H1 (cell line): ENCODE measurements at regions not wholly inside any gene's neighbourhood (a gene's known extent, or its start where the extent isn't known, plus 50 kb on each side); places are given as distances from the start of the nearest gene placed in this dataset.

Experiments
- CTCF ChIA-PET: fragments of 300-600 bp; sonication (Branson Sonifier 250); formaldehyde crosslinking; loops from one replicate; lab custom pipeline; 2021; ENCODE audit not compliant: partially characterized antibody; lab: Charles Lee
- POLR2A ChIA-PET: fragments of 300-600 bp; sonication (Branson Sonifier 250); formaldehyde crosslinking; loops from one replicate; lab custom pipeline; 2021; ENCODE audit warnings: inconsistent platforms; ENCODE audit not compliant: partially characterized antibody; lab: Charles Lee
- DNase-seq, 2 experiments: peaks; one replicate each; pipeline versions ENCODE4 v3.0.0 to v3.0.0-alpha.2; 2010 to 2022; ENCODE audit warnings: low spot score in 2 of 2, low read depth in 1 of 2, mixed read lengths in 1 of 2
- FAIRE-seq: peaks from 2 replicates; lab custom pipeline; 2011; peaks lifted over from hg19 to GRCh38; lab: Jason Lieb, UNC
- H2AFZ ChIP-seq: 2 replicates; pipeline ENCODE4 v1.8.1; 2012; ENCODE audit warnings: low read length, inconsistent platforms
- H2AK5ac ChIP-seq: 2 replicates; pipeline ENCODE4 v1.6.1; 2013; ENCODE audit warnings: low read depth, low read length
- H2BK120ac ChIP-seq: replicated peaks from 2 replicates; pipeline ENCODE3; 2013; ENCODE audit warnings: low read depth, low read length, inconsistent platforms
- H2BK12ac ChIP-seq: 2 replicates; pipeline ENCODE4 v1.6.1; 2013; ENCODE audit warnings: low read depth, low read length
- H2BK15ac ChIP-seq: 2 replicates; pipeline ENCODE4 v1.6.1; 2013; ENCODE audit warnings: low read length
- H2BK20ac ChIP-seq: 2 replicates; pipeline ENCODE4 v1.6.1; 2013; ENCODE audit warnings: low read length
- H2BK5ac ChIP-seq: 2 replicates; pipeline ENCODE4 v1.6.1; 2013; ENCODE audit warnings: low read depth, low read length
- H3K14ac ChIP-seq: 2 replicates; pipeline ENCODE4 v1.6.1; 2013; ENCODE audit warnings: inconsistent platforms; ENCODE audit not compliant: insufficient read length
- H3K18ac ChIP-seq: 2 replicates; pipeline ENCODE4 v1.6.1; 2013; ENCODE audit warnings: low read length; ENCODE audit errors: extremely low read depth
- H3K23ac ChIP-seq: 2 replicates; pipeline ENCODE4 v1.6.1; 2013; ENCODE audit warnings: inconsistent platforms; ENCODE audit not compliant: insufficient read length
- H3K23me2 ChIP-seq: 2 replicates; pipeline ENCODE4 v1.6.1; 2013; ENCODE audit warnings: low read depth, low read length
- H3K27ac ChIP-seq: 2 replicates; pipeline ENCODE4 v1.6.1; 2011; ENCODE audit warnings: low read depth, low read length, inconsistent platforms
- H3K27me3 ChIP-seq, 4 experiments: replicated peaks in 1 of 4; 1 replicate in 1 of 4; 2 replicates in 3 of 4; pipeline versions ENCODE4 v1.6.1 to v1.8.1; 2011 to 2013; ENCODE audit warnings: low read length in 3 of 4, mild to moderate bottlenecking in 3 of 4, inconsistent platforms in 2 of 4, mixed read lengths in 2 of 4, moderate library complexity in 1 of 4; ENCODE audit not compliant: control insufficient read depth in 3 of 4, insufficient read depth in 3 of 4; ENCODE audit errors: extremely low read depth in 1 of 4
- H3K36me3 ChIP-seq, 4 experiments: 2 replicates each; pipeline versions ENCODE4 v1.6.1 to v1.8.1; 2011 to 2013; ENCODE audit warnings: mild to moderate bottlenecking in 4 of 4, low read length in 3 of 4, moderate library complexity in 2 of 4, control low read depth in 1 of 4, inconsistent platforms in 1 of 4; ENCODE audit not compliant: insufficient read depth in 4 of 4, control insufficient read depth in 2 of 4
- H3K4ac ChIP-seq: replicated peaks from 2 replicates; pipeline ENCODE3; 2013; ENCODE audit warnings: low read length, low read depth, mixed read lengths, inconsistent platforms; ENCODE audit not compliant: insufficient read length
- H3K4me1 ChIP-seq, 4 experiments: replicated peaks in 1 of 4; 1 replicate in 1 of 4; 2 replicates in 3 of 4; pipeline versions ENCODE4 v1.6.1 to v1.8.1; 2011 to 2013; ENCODE audit warnings: low read length in 3 of 4, inconsistent platforms in 2 of 4, mixed read lengths in 1 of 4; ENCODE audit not compliant: insufficient read depth in 4 of 4, control insufficient read depth in 3 of 4
- H3K4me2 ChIP-seq, 2 experiments: 2 replicates each; pipeline versions ENCODE4 v1.6.1 to v1.8.1; 2011 to 2013; ENCODE audit warnings: low read depth in 2 of 2, low read length in 2 of 2, control low read depth in 1 of 2, inconsistent platforms in 1 of 2, mild to moderate bottlenecking in 1 of 2; ENCODE audit not compliant: insufficient read depth in 1 of 2
- H3K4me3 ChIP-seq, 4 experiments: fragments of 200-600, 300-600 bp in 1 of 4; sonication (generic), shearing (Covaris generic), sonication (Bioruptor Twin) in 1 of 4; 2 replicates each; pipeline versions ENCODE4 v1.5.1 to v1.8.1; 2011 to 2016; ENCODE audit warnings: low read length in 4 of 4, low read depth in 3 of 4, control low read depth in 2 of 4, inconsistent platforms in 2 of 4, mild to moderate bottlenecking in 2 of 4, mixed read lengths in 1 of 4, moderate library complexity in 1 of 4; ENCODE audit not compliant: insufficient read depth in 2 of 4; ENCODE audit errors: extremely low read depth in 1 of 4
- H3K56ac ChIP-seq: replicated peaks from 2 replicates; pipeline ENCODE3; 2013; ENCODE audit warnings: low read depth, mild to moderate bottlenecking, mixed read lengths, low read length, inconsistent platforms; ENCODE audit not compliant: insufficient read length
- H3K79me1 ChIP-seq: 2 replicates; pipeline ENCODE4 v1.6.1; 2013; ENCODE audit warnings: low read depth, low read length, control low read depth
- H3K79me2 ChIP-seq, 2 experiments: 2 replicates each; pipeline versions ENCODE4 v1.6.1 to v1.8.1; 2012 to 2013; ENCODE audit warnings: low read length in 2 of 2, mild to moderate bottlenecking in 2 of 2, inconsistent platforms in 1 of 2; ENCODE audit not compliant: insufficient read depth in 2 of 2, control insufficient read depth in 1 of 2
- H3K9ac ChIP-seq, 4 experiments: replicated peaks in 1 of 4; 1 replicate in 1 of 4; 2 replicates in 3 of 4; pipeline versions ENCODE4 v1.6.1 to v1.8.1; 2011 to 2013; ENCODE audit warnings: low read depth in 3 of 4, low read length in 3 of 4, control low read depth in 2 of 4, mild to moderate bottlenecking in 2 of 4, moderate library complexity in 2 of 4, inconsistent platforms in 1 of 4; ENCODE audit errors: extremely low read depth in 1 of 4
- H3K9me3 ChIP-seq, 2 experiments: 2 replicates each; pipeline versions ENCODE4 v1.6.1 to v1.8.1; 2012 to 2013; ENCODE audit warnings: mild to moderate bottlenecking in 2 of 2, moderate library complexity in 2 of 2, control low read depth in 1 of 2, inconsistent platforms in 1 of 2, low read depth in 1 of 2, low read length in 1 of 2, mixed read lengths in 1 of 2; ENCODE audit not compliant: insufficient read depth in 2 of 2
- H4K20me1 ChIP-seq, 2 experiments: replicated peaks in 1 of 2; 2 replicates each; pipeline versions ENCODE3 to v1.8.1; 2011 to 2013; ENCODE audit warnings: inconsistent platforms in 2 of 2, low read length in 2 of 2, mild to moderate bottlenecking in 1 of 2; ENCODE audit not compliant: insufficient read depth in 2 of 2, control insufficient read depth in 1 of 2
- H4K5ac ChIP-seq: 2 replicates; pipeline ENCODE4 v1.6.1; 2013; ENCODE audit warnings: low read length, low read depth, mixed read lengths, inconsistent platforms; ENCODE audit not compliant: insufficient read length
- H4K8ac ChIP-seq: 2 replicates; pipeline ENCODE4 v1.8.0; 2013; ENCODE audit warnings: mild to moderate bottlenecking, moderate library complexity, low read length, inconsistent platforms; ENCODE audit not compliant: insufficient read depth; ENCODE audit errors: extremely low read depth
- H4K91ac ChIP-seq: replicated peaks from 2 replicates; pipeline ENCODE3; 2013; ENCODE audit warnings: low read length, mixed read lengths, inconsistent platforms; ENCODE audit not compliant: insufficient read length
- ASH2L ChIP-seq: fragments of 200-600, 300-600 bp; sonication (generic); IDR thresholded peaks from one replicate; pipeline ENCODE4 v1.7.1; 2017; ENCODE audit warnings: low read length
- BACH1 ChIP-seq: IDR thresholded peaks from 2 replicates; pipeline ENCODE4 v1.6.1; 2012; ENCODE audit warnings: low read length, improper control_type of control experiment
- CBX8 ChIP-seq: fragments of 300-800, 300-1000 bp; sonication (generic); IDR thresholded peaks from 2 replicates; pipeline ENCODE4 v1.7.1; 2016; ENCODE audit warnings: low read depth, low read length, borderline replicate concordance
- CHD1 ChIP-seq: IDR thresholded peaks from 2 replicates; pipeline ENCODE4 v1.6.1; 2012; ENCODE audit warnings: low read depth, low read length, improper control_type of control experiment
- JUN ChIP-seq: IDR thresholded peaks from 2 replicates; pipeline ENCODE4 v1.6.1; 2011; ENCODE audit warnings: low read depth, mild to moderate bottlenecking, improper control_type of control experiment, low read length
- KDM5A ChIP-seq: fragments of 200-600 bp; IDR thresholded peaks from 2 replicates; pipeline ENCODE4 v1.7.1; 2012; ENCODE audit warnings: mild to moderate bottlenecking, low read length, inconsistent platforms, mixed read lengths
- NRF1 ChIP-seq: IDR thresholded peaks from 2 replicates; pipeline ENCODE4 v1.6.1; 2011; ENCODE audit warnings: mild to moderate bottlenecking, low read depth, low read length, improper control_type of control experiment
- POU5F1 ChIP-seq: IDR thresholded peaks from 2 replicates; pipeline ENCODE4 v1.6.1; 2011; ENCODE audit warnings: low read depth, mild to moderate bottlenecking, low read length, moderate library complexity
- RFX5 ChIP-seq: IDR thresholded peaks from 2 replicates; pipeline ENCODE4 v1.6.1; 2011; ENCODE audit warnings: low read depth, low read length, improper control_type of control experiment, borderline replicate concordance
- RNF2 ChIP-seq: fragments of 200-900, 300-1000 bp; sonication (generic); IDR thresholded peaks from 2 replicates; pipeline ENCODE4 v1.7.1; 2016; ENCODE audit warnings: borderline replicate concordance, low read depth, mild to moderate bottlenecking, antibody characterized with exemption, low read length; ENCODE audit not compliant: poor library complexity, severe bottlenecking; ENCODE audit errors: missing control alignments
- SIN3A ChIP-seq, 2 experiments: IDR thresholded peaks in 1 of 2; conservative IDR thresholded peaks in 1 of 2; 2 replicates each; pipeline ENCODE4 v1.6.1; 2011 to 2012; ENCODE audit warnings: low read length in 2 of 2, improper control_type of control experiment in 1 of 2, low read depth in 1 of 2, mild to moderate bottlenecking in 1 of 2
- SRF ChIP-seq: IDR thresholded peaks from 2 replicates; pipeline ENCODE4 v1.6.1; 2011; ENCODE audit warnings: mild to moderate bottlenecking, low read depth, low read length, moderate library complexity
- TAF1 ChIP-seq: IDR thresholded peaks from 2 replicates; pipeline ENCODE4 v1.6.1; 2011; ENCODE audit warnings: mild to moderate bottlenecking, low read depth, low read length
- TBP ChIP-seq: IDR thresholded peaks from 2 replicates; pipeline ENCODE4 v1.6.1; 2011; ENCODE audit warnings: low read depth, low read length, improper control_type of control experiment
- WGBS, 2 experiments: shearing (Covaris generic) in 1 of 2; methylation state at CpG; one replicate each; pipeline versions ENCODE4 v1.1.6 to v1.1.7; 2013 to 2015; ENCODE audit warnings: low lambda C conversion rate in 2 of 2, mixed read lengths in 2 of 2, inconsistent platforms in 1 of 2, low coverage in 1 of 2, missing lambda C conversion rate in 1 of 2; ENCODE audit not compliant: insufficient replicate concordance in 2 of 2, insufficient coverage in 1 of 2, insufficient read length in 1 of 2; ENCODE audit errors: extremely low coverage in 1 of 2, missing lambda C conversion rate in 1 of 2; 5-methylcytosine and 5-hydroxymethylcytosine counted together
- TF ChIP-seq, protein P1 (sequence below): IDR thresholded peaks from 2 replicates; pipeline ENCODE4 v1.6.1; 2012; ENCODE audit warnings: inconsistent platforms

DNA sequence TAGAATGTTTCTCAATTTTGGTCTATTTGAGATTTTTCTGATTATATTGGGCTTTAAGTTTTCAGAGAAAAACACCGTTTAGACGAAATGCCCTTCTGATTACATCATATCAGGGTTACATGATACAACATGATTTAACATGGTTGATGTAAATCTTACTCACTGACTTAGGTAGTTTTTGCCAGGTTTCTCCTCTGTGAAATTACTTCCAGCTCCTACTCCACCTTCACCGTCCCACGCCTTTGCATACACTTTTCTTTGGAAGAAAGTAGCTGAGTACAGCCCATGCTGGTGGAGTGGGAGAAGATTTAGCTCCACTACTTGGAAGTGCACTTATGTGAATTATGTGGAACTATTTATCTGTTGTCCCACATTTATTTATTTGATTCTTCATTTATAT, 433.2 kb upstream of the KLHL1 start:
- no peak for FAIRE-seq
- no peaks in the 10 kb centered on the region for H3K4me1 ChIP-seq
- DNase-seq, result no peak
- H3K27ac ChIP-seq, result no peak overlapping the region
- H4K20me1 ChIP-seq, result no peaks in the 10 kb centered on the region
- H2BK120ac ChIP-seq, result no peak overlapping the region
- WGBS, 2 experiments, result 93% methylated on average over 4 of the region's 4 CpGs; no CpG with 5 or more reads in 1 of the 2 experiments
- no peak overlapping the region for H3K23ac ChIP-seq
- H2AK5ac ChIP-seq, result no peak overlapping the region
- ChIA-PET CTCF (interaction anchor here (1.3 kb wide), 1 partner anchor 132 kb away, joined by 3 read pairs; no protein-coding TSS in a partner anchor), POLR2A (no interaction called here)
- H3K9me3 ChIP-seq, result no peaks in the 10 kb centered on the region
- H3K36me3 ChIP-seq, result no peaks in the 10 kb centered on the region
- no peak overlapping the region for H4K5ac ChIP-seq
- no peak overlapping the region for H3K9ac ChIP-seq
- no peak overlapping the region for H4K8ac ChIP-seq
- no peak overlapping the region for H3K56ac ChIP-seq
- no peak overlapping the region for H3K18ac ChIP-seq
- no peak overlapping the region for H2BK12ac ChIP-seq
- no peak overlapping the region for H3K4me3 ChIP-seq
- no peak overlapping the region for H3K4me2 ChIP-seq
- H2BK20ac ChIP-seq, result no peak overlapping the region
- H3K79me2 ChIP-seq, result no peaks in the 10 kb centered on the region
- no peak overlapping the region for H2BK5ac ChIP-seq
- H2AFZ ChIP-seq, result 0 out of 2 replicates have a peak overlapping the region, but pooled peaks have one; percentile 41
- no peaks in the 10 kb centered on the region for H3K23me2 ChIP-seq
- H3K79me1 ChIP-seq, result no peaks in the 10 kb centered on the region
- H3K14ac ChIP-seq, result no peak overlapping the region
- H4K91ac ChIP-seq, result no peak overlapping the region
- H3K27me3 ChIP-seq, result no peaks in the 10 kb centered on the region
- H3K4ac ChIP-seq, result no peak overlapping the region
- no peak overlapping the region for H2BK15ac ChIP-seq
- TF ChIP-seq NRF1 (no peak), JUN (no peak), TBP (no peak), RFX5 (no peak), CBX8 (no peak), TAF1 (no peak), CHD1 (no peak), SRF (no peak), BACH1 (no peak), POU5F1 (no peak), ASH2L (no peak), SIN3A (conservative IDR thresholded peaks at IDR 0.05 in 1 of 2, IDR thresholded peaks at IDR 0.05 in 1 of 2; ENCODE audit: low read depth in 1 of 2, low read length in 2 of 2) (no peak), KDM5A (no peak), RNF2 (no peak)
- TF ChIP-seq, protein P1, sequence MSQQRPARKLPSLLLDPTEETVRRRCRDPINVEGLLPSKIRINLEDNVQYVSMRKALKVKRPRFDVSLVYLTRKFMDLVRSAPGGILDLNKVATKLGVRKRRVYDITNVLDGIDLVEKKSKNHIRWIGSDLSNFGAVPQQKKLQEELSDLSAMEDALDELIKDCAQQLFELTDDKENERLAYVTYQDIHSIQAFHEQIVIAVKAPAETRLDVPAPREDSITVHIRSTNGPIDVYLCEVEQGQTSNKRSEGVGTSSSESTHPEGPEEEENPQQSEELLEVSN, result no peak
